WTC11 (cell line): ENCODE measurements at regions not wholly inside any gene's neighbourhood (a gene's known extent, or its start where the extent isn't known, plus 50 kb on each side); places are given as distances from the start of the nearest gene placed in this dataset.

Source experiments
- ATAC-seq: fragments of 200-7000 bp; cut with Tn5 transposase; 2 replicates; pipeline ENCODE4 v1.10.0; 2021; ENCODE audit warnings: mild to moderate bottlenecking, moderate library complexity
- CTCF ChIA-PET: fragments of 300-600 bp; sonication (Branson Sonifier 250); formaldehyde crosslinking; loops from one replicate; lab custom pipeline; 2021; ENCODE audit warnings: antibody characterized with exemption; lab: Charles Lee
- POLR2A ChIA-PET: fragments of 350-600 bp; sonication (Branson Sonifier 250); formaldehyde crosslinking; loops from one replicate; lab custom pipeline; 2021; ENCODE audit warnings: antibody characterized with exemption; lab: Charles Lee
- DNase-seq: peaks from one replicate; pipeline ENCODE4 v3.0.0; 2021; ENCODE audit warnings: low spot score
- H3K27ac Mint-ChIP-seq: 2 replicates; pipeline ENCODE4 v1.8.0; 2021; ENCODE audit warnings: mixed read lengths
- H3K27me3 Mint-ChIP-seq: 2 replicates; pipeline ENCODE4 v1.8.0; 2021; ENCODE audit warnings: low read depth, mild to moderate bottlenecking, moderate library complexity, mixed read lengths
- H3K36me3 Mint-ChIP-seq: 2 replicates; pipeline ENCODE4 v1.8.0; 2021; ENCODE audit warnings: mixed read lengths
- H3K4me1 Mint-ChIP-seq: 2 replicates; pipeline ENCODE4 v1.8.0; 2022; ENCODE audit warnings: mixed read lengths
- H3K4me3 Mint-ChIP-seq: 2 replicates; pipeline ENCODE4 v1.8.0; 2021; ENCODE audit warnings: mild to moderate bottlenecking, moderate library complexity, mixed read lengths
- H3K9me3 Mint-ChIP-seq: 2 replicates; pipeline ENCODE4 v1.8.0; 2021; ENCODE audit warnings: mixed read lengths
- CBFB ChIP-seq: sonication (generic); formaldehyde crosslinking; IDR thresholded peaks from 2 replicates; pipeline ENCODE4 v1.8.1; 2022; ENCODE audit warnings: mild to moderate bottlenecking, low read depth, missing genetic modification reagents
- CREM ChIP-seq: sonication (generic); formaldehyde crosslinking; IDR thresholded peaks from 2 replicates; pipeline ENCODE4 v1.8.1; 2022; ENCODE audit warnings: mild to moderate bottlenecking, missing genetic modification reagents, moderate library complexity
- EMX1 ChIP-seq: fragments of 250-450 bp; sonication (Bioruptor Pico); IDR thresholded peaks from 2 replicates; pipeline ENCODE4 v1.8.0; 2021; ENCODE audit warnings: mild to moderate bottlenecking
- ERG ChIP-seq: fragments of 250-450 bp; sonication (Bioruptor Pico); IDR thresholded peaks from 2 replicates; pipeline ENCODE4 v1.8.0; 2021; ENCODE audit warnings: mild to moderate bottlenecking
- GTF2I ChIP-seq: fragments of 250-450 bp; sonication (Bioruptor Pico); conservative IDR thresholded peaks from 2 replicates; pipeline ENCODE4 v1.4.0; 2021; ENCODE audit warnings: mild to moderate bottlenecking
- IRF2 ChIP-seq: sonication (generic); formaldehyde crosslinking; IDR thresholded peaks from 2 replicates; pipeline ENCODE4 v1.8.0; 2022; ENCODE audit warnings: low read depth, missing genetic modification reagents, borderline replicate concordance
- NFYB ChIP-seq: sonication (generic); formaldehyde crosslinking; conservative IDR thresholded peaks from 2 replicates; pipeline ENCODE4 v1.8.0; 2022; ENCODE audit warnings: low read depth, missing genetic modification reagents
- NR1H2 ChIP-seq: sonication (generic); formaldehyde crosslinking; IDR thresholded peaks from 2 replicates; pipeline ENCODE4 v1.9.0; 2021; ENCODE audit warnings: mild to moderate bottlenecking, moderate library complexity, missing genetic modification reagents
- NR2C2 ChIP-seq: sonication (generic); formaldehyde crosslinking; IDR thresholded peaks from 2 replicates; pipeline ENCODE4 v1.8.0; 2022; ENCODE audit warnings: mild to moderate bottlenecking, missing genetic modification reagents
- SP1 ChIP-seq: sonication (generic); formaldehyde crosslinking; conservative IDR thresholded peaks from 2 replicates; pipeline ENCODE4 v1.8.1; 2022; ENCODE audit warnings: missing genetic modification reagents
- ZNF396 ChIP-seq: fragments of 250-450 bp; sonication (Bioruptor Pico); IDR thresholded peaks from 2 replicates; pipeline ENCODE4 v1.8.0; 2021; ENCODE audit warnings: mild to moderate bottlenecking, moderate library complexity, borderline replicate concordance
- TF ChIP-seq, protein P1 (sequence below): fragments of 250-450 bp; sonication (Bioruptor Pico); IDR thresholded peaks from 2 replicates; pipeline ENCODE4 v1.9.0; 2021; ENCODE audit warnings: mild to moderate bottlenecking, borderline replicate concordance
- TF ChIP-seq, protein P2 (sequence below): sonication (generic); formaldehyde crosslinking; IDR thresholded peaks from 2 replicates; pipeline ENCODE4 v1.8.0; 2023; ENCODE audit warnings: missing genetic modification reagents
- TF ChIP-seq, protein P3 (sequence below): sonication (generic); formaldehyde crosslinking; IDR thresholded peaks from 2 replicates; pipeline ENCODE4 v1.8.1; 2022; ENCODE audit warnings: low read depth, missing genetic modification reagents, borderline replicate concordance
- TF ChIP-seq, protein P4 (sequence below): sonication (generic); formaldehyde crosslinking; IDR thresholded peaks from 2 replicates; pipeline ENCODE4 v1.8.1; 2022; ENCODE audit warnings: mild to moderate bottlenecking, moderate library complexity, missing genetic modification reagents
- TF ChIP-seq, protein P5 (sequence below): sonication (generic); formaldehyde crosslinking; IDR thresholded peaks from 2 replicates; pipeline ENCODE4 v1.8.1; 2023; ENCODE audit warnings: mild to moderate bottlenecking, missing genetic modification reagents

GRCh38 chr6:139533171-139533570 is 158.7 kb upstream of the CITED2 start (continued):
- TF ChIP-seq, protein P1, sequence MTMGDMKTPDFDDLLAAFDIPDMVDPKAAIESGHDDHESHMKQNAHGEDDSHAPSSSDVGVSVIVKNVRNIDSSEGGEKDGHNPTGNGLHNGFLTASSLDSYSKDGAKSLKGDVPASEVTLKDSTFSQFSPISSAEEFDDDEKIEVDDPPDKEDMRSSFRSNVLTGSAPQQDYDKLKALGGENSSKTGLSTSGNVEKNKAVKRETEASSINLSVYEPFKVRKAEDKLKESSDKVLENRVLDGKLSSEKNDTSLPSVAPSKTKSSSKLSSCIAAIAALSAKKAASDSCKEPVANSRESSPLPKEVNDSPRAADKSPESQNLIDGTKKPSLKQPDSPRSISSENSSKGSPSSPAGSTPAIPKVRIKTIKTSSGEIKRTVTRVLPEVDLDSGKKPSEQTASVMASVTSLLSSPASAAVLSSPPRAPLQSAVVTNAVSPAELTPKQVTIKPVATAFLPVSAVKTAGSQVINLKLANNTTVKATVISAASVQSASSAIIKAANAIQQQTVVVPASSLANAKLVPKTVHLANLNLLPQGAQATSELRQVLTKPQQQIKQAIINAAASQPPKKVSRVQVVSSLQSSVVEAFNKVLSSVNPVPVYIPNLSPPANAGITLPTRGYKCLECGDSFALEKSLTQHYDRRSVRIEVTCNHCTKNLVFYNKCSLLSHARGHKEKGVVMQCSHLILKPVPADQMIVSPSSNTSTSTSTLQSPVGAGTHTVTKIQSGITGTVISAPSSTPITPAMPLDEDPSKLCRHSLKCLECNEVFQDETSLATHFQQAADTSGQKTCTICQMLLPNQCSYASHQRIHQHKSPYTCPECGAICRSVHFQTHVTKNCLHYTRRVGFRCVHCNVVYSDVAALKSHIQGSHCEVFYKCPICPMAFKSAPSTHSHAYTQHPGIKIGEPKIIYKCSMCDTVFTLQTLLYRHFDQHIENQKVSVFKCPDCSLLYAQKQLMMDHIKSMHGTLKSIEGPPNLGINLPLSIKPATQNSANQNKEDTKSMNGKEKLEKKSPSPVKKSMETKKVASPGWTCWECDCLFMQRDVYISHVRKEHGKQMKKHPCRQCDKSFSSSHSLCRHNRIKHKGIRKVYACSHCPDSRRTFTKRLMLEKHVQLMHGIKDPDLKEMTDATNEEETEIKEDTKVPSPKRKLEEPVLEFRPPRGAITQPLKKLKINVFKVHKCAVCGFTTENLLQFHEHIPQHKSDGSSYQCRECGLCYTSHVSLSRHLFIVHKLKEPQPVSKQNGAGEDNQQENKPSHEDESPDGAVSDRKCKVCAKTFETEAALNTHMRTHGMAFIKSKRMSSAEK = no peak
- TF ChIP-seq, protein P2, sequence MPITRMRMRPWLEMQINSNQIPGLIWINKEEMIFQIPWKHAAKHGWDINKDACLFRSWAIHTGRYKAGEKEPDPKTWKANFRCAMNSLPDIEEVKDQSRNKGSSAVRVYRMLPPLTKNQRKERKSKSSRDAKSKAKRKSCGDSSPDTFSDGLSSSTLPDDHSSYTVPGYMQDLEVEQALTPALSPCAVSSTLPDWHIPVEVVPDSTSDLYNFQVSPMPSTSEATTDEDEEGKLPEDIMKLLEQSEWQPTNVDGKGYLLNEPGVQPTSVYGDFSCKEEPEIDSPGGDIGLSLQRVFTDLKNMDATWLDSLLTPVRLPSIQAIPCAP (CRISPR knock-in tag) = no peak

GRCh38 chr6:139531148-139532115 is 157.0 kb upstream of the CITED2 start:
- CTCF ChIA-PET = interaction anchor here (0.7 kb wide), 1 partner anchor 312 kb away, joined by 3 read pairs; no protein-coding TSS in a partner anchor
- H3K27me3 Mint-ChIP-seq = no peaks in the 10 kb centered on the region
- TF ChIP-seq, protein P3, sequence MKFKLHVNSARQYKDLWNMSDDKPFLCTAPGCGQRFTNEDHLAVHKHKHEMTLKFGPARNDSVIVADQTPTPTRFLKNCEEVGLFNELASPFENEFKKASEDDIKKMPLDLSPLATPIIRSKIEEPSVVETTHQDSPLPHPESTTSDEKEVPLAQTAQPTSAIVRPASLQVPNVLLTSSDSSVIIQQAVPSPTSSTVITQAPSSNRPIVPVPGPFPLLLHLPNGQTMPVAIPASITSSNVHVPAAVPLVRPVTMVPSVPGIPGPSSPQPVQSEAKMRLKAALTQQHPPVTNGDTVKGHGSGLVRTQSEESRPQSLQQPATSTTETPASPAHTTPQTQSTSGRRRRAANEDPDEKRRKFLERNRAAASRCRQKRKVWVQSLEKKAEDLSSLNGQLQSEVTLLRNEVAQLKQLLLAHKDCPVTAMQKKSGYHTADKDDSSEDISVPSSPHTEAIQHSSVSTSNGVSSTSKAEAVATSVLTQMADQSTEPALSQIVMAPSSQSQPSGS = no peak
- no peak for TF ChIP-seq NR1H2 (CRISPR knock-in tag)
- TF ChIP-seq, protein P4, sequence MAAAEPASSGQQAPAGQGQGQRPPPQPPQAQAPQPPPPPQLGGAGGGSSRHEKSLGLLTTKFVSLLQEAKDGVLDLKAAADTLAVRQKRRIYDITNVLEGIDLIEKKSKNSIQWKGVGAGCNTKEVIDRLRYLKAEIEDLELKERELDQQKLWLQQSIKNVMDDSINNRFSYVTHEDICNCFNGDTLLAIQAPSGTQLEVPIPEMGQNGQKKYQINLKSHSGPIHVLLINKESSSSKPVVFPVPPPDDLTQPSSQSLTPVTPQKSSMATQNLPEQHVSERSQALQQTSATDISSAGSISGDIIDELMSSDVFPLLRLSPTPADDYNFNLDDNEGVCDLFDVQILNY (CRISPR knock-in tag) = no peak
- TF ChIP-seq, protein P5, sequence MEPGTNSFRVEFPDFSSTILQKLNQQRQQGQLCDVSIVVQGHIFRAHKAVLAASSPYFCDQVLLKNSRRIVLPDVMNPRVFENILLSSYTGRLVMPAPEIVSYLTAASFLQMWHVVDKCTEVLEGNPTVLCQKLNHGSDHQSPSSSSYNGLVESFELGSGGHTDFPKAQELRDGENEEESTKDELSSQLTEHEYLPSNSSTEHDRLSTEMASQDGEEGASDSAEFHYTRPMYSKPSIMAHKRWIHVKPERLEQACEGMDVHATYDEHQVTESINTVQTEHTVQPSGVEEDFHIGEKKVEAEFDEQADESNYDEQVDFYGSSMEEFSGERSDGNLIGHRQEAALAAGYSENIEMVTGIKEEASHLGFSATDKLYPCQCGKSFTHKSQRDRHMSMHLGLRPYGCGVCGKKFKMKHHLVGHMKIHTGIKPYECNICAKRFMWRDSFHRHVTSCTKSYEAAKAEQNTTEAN (CRISPR knock-in tag) = no peak
- no peak for TF ChIP-seq SP1 (CRISPR knock-in tag)
- no peak for TF ChIP-seq IRF2 (CRISPR knock-in tag)
- no peak for TF ChIP-seq CBFB (CRISPR knock-in tag)
- no peak for TF ChIP-seq NR2C2
- TF ChIP-seq, all 79 proteins: peak for 0
- H3K4me1 Mint-ChIP-seq = peaks cover 15% of the 10 kb centered on the region
- no peak overlapping the region for H3K4me3 Mint-ChIP-seq
- H3K36me3 Mint-ChIP-seq = no peaks in the 10 kb centered on the region
- DNase-seq (no peak), ATAC-seq (no peak)
- peaks cover 13% of the 10 kb centered on the region for H3K9me3 Mint-ChIP-seq
- POLR2A ChIA-PET = no interaction called here
- no peak overlapping the region for H3K27ac Mint-ChIP-seq

DNA sequence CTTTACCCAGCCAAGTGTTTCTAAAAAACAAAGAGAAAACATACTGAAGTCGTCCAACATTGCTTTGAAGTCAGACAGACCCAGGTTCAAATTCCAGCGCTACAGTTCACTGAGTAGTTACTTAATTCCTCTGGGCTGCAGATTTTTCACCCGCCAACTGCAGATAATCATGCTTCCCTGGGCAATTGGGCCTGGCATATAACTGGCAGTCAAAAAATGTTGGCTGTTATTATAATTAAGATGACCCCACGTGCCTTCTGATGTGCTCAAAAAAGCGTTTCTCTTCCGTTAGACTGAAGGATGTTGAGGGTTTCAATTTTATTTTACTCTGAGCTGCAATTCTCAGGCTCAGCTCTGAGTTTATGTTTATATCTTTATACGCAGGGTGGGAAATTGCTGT is 156.1 kb upstream of the CITED2 start:
- peaks cover 15% of the 10 kb centered on the region for H3K4me1 Mint-ChIP-seq
- no peaks in the 10 kb centered on the region for H3K36me3 Mint-ChIP-seq
- ChIA-PET POLR2A (no interaction called here), CTCF (no interaction called here)
- no peaks in the 10 kb centered on the region for H3K27me3 Mint-ChIP-seq
- no peak overlapping the region for H3K4me3 Mint-ChIP-seq
- DNase-seq = no peak
- H3K9me3 Mint-ChIP-seq = peaks cover 13% of the 10 kb centered on the region
- H3K27ac Mint-ChIP-seq = no peak overlapping the region
- ATAC-seq = no peak
- TF ChIP-seq NFYB (no peak), EMX1 (CRISPR knock-in tag) (no peak), ERG (no peak), ZNF396 (CRISPR knock-in tag) (no peak), NR2C2 (no peak), CREM (no peak), GTF2I (CRISPR knock-in tag) (no peak)
- TF ChIP-seq, protein P1 = no peak
